NCI-H1694 treated with DMSO at 0.1 percent for 48 hours (cell line): ENCODE measurements at regions not wholly inside any gene's neighbourhood (a gene's known extent, or its start where the extent isn't known, plus 50 kb on each side); places are given as distances from the start of the nearest gene placed in this dataset.
"Not testable (repeated sequence)": the region's sequence is repeated elsewhere in the genome, so short reads cannot be mapped to it uniquely, and the experiment has no call there.

Experiments
- DNase-seq: peaks from one replicate; lab custom pipeline; 2025; lab: John Stamatoyannopoulos, UW

GRCh38 chr2:88925770-88926462 is 234.4 kb downstream of the RPIA start:
- DNase-seq, result no peak

- no peak for DNase-seq
Measured at GRCh38 chr2:88927128-88927527, 235.7 kb downstream of the RPIA start.

GRCh38 chr2:88930659-88931058 is 239.2 kb downstream of the RPIA start:
- no peak for DNase-seq

GRCh38 chr2:88932686-88933085 is 241.2 kb downstream of the RPIA start:
- no peak for DNase-seq

- no peak for DNase-seq
Measured at GRCh38 chr2:88933091-88933490, 241.6 kb downstream of the RPIA start.

DNA sequence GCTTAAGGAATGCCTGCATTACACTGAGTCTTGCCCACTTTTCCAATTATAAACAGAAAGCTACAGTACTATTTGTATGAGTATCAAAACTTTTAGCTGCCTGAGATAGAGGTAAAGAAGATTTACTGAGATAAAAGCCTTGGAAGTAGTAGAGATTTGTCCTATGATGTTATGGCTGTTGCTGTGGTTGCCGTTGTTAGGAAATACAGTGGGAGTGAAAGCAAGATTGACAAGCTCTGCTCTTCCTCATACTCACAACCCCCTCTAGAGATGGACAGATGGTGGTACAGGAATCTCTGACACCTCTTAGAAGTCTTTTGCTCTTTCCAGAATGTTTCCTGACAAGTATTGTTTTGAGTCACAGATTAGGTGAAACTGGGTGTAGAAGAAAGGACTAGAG is 242.5 kb downstream of the RPIA start:
- DNase-seq, result no peak

DNA sequence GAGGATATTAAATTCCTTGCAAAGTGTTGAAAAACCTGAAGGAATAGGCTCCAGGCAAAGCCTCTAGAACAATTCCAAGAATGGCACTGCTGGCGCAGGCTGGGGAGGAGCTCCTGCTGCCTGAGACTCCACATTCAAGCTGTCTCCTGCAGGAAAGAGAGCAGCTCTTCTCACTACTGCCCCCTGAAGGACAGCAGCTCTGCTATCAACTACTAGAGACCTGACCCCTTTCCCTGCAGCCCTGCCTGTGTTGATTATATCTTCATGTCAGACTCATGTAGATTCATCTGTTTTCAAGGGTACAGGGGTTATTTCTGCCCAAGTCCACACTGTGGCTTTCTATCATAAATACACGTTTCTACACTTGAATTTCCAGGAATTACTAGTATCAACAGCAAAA is 249.7 kb downstream of the RPIA start:
- peak; percentile 3 for DNase-seq

DNA sequence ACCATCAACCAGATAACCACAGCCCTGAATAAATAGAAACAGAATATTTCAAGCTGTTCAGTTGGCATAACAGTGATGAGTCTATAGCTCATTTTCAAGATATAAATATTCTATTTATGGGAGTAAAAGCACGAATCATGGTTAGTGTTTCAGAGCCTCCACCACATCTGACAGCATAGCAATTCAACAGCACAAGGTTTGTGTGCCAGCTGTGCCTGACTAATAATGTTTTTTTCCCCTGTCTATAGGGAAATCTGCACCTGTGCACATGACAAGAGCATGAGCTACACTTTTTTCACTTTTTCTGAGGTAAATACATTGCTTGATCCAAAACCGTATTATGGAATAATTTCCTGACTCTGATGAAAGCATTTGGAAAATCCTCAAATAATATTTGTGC is 251.3 kb downstream of the RPIA start:
- DNase-seq, result no peak

DNA sequence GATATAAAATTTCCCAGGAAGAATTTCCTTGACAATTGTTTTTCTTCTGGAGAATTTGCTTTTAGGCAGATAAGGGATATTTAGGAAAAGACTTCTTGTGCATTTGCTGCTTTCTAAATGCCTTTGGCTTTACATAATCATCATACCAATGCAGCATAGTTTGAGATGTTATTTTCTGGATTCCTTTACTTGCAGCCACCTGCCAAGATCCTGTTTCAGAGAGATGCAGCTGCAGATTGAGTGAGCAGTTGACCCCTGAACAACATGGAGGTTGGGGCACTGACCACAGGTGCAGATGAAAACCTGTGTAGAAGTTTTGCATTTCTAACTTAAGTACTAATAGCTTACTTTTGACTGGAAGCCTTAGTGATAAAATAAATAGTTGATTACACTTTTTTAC is 257.9 kb downstream of the RPIA start:
- no peak for DNase-seq

- no peak for DNase-seq
Measured at GRCh38 chr2:88950010-88950409, 258.5 kb downstream of the RPIA start.

- DNase-seq, result no peak
Measured at GRCh38 chr2:88955607-88956006, 264.1 kb downstream of the RPIA start.

GRCh38 chr2:88959480-88960204 is 268.2 kb downstream of the RPIA start:
- no peak for DNase-seq

DNA sequence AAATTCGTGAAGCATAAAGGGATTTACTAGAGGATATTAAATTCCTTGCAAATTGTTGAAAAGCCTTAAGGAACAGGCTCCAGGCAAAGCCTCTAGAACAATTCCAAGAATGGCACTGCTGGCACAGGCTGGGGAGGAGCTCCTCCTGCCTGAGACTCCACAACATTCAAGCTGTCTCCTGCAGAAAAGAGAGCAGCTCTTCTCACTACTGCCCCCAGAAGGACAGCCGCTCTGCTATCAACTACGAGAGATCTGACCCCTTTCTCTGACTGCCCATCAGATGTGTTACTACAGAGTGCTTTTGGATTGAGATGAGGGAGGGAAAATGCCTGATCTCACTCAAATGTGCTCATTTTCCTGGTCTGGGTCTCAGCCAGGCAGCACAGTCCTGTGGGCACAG is 269.9 kb downstream of the RPIA start:
- DNase-seq, result not testable (repeated sequence)

DNA sequence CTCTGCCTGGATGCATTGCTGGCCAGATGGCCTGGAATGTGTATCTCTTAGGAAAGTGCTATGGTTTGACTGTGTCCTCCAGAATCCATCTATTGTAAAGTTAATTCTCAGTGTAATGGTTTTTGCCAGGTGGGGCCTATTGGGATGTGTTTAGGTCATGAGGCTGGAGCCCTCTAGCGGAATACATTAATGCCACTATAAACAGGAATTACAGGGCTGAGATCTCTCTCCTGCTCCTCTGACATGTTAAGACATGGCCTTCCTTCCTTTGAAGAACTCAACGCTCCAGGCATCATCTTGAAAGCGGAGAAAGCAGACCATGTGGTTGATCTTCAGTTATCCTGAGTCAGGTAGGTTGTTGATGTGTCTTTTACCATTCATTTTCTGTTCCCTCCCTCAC is 276.4 kb downstream of the RPIA start:
- DNase-seq, result no peak

- DNase-seq, result not testable (repeated sequence)
Measured at GRCh38 chr2:88978011-88978410, 286.5 kb downstream of the RPIA start.

DNA sequence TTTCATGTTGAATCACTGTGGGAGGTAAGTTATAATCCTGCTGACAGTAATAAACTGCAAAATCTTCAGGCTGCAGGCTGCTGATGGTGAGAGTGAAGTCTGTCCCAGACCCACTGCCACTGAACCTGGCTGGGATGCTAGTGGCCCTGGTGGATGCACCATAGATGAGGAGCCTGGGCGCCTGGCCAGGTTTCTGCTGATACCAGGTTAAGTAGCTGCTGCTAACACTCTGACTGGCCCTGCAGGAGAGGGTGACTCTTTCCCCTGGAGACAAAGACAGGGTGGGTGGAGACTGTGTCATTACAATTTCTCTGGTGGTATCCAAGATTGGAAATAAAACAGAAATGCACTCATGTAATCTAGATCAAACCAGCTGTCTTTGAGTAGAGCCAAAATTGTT is 287.0 kb downstream of the RPIA start:
- not testable (repeated sequence) for DNase-seq

DNA sequence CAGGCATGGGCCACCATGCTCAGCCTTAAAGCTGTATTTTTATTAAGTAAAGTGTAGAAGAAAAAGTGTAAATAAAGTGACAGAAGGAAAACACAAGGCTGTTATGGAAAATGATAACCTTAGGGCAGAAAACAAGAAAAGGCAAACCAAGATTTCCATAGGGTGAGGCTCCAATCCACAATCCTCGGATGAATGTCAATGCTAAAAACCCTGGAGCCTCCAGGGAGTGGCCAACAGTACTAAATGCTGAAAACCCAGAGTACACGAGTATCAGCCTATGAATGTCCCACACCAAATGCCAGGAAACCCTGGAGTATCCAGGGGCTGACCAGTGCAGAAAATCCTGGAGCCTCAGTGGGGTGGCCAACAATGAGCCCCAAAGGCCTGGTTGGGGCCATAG is 292.6 kb downstream of the RPIA start:
- not testable (repeated sequence) for DNase-seq

DNA sequence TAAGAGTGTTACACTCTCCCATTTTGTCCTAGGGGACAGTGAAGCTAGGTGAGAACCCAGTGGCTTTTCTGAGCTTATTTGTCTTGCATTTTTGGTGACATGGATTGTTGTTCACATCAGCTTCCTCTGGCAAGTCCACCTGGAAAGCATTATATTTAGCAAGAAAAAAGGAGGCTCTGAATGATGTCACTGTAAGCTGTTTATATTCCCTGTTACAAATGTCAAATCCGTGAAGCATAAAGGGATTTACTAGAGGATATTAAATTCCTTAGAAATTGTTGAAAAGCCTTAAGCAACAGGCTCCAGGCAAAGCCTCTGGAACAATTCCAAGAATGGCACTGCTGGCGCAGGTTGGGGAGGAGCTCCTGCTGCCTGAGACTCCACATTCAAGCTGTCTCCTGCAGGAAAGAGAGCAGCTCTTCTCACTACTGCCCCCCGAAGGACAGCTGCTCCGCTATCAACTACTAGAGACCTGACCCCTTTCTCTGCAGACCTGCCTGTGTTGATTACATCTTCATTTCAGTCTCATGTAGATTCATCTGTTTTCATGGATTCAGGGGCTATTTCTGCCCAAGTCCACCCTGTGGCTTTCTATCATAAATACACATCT is 295.4 kb downstream of the RPIA start:
- DNase-seq, result not testable (repeated sequence)

DNA sequence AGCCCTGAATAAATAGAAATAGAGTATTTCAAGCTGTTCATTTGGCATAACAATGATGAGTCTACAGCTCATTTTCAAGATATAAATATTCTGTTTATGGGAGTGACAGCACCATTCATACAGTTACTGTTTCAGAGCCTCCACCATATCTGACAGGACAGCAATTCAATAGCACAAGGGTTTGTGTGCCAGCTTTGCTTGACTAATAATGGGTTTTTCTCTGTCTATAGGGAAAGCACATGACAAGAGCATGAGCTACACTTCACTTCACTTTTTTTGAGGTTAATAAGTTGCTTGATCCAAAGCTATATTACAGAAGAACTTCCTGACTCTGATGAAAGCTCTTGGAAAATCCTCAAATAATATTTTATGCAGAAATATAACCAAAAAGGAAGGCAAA is 297.1 kb downstream of the RPIA start:
- DNase-seq, result not testable (repeated sequence)

GRCh38 chr2:88992819-88993218 is 301.3 kb downstream of the RPIA start:
- not testable (repeated sequence) for DNase-seq

GRCh38 chr2:88994856-88995255 is 303.4 kb downstream of the RPIA start:
- DNase-seq, result not testable (repeated sequence)

- not testable (repeated sequence) for DNase-seq
Measured at GRCh38 chr2:88996588-88996987, 305.1 kb downstream of the RPIA start.

GRCh38 chr2:88999365-88999764 is 307.9 kb downstream of the RPIA start:
- DNase-seq, result no peak
